Endometrium (tissue), 2 donors: ENCODE measurements at regions not wholly inside any gene's neighbourhood (a gene's known extent, or its start where the extent isn't known, plus 50 kb on each side); places are given as distances from the start of the nearest gene placed in this dataset.

Source experiments
- FAIRE-seq: peaks from 2 replicates; lab custom pipeline; 2012; peaks lifted over from hg19 to GRCh38; lab: Jason Lieb, UNC
- donor health status: control.
- donor health status: control.

GRCh38 chr14:73800970-73801515, 50.6 kb upstream of the PTGR2 start:
- no peak for FAIRE-seq

- no peak for FAIRE-seq
Measured at GRCh38 chr14:73797543-73798265, 53.9 kb upstream of the PTGR2 start.

GRCh38 chr14:73796893-73797542, 54.6 kb upstream of the PTGR2 start:
- no peak for FAIRE-seq

- FAIRE-seq = no peak
Measured at GRCh38 chr14:73796415-73796814, 55.2 kb upstream of the PTGR2 start.

- no peak for FAIRE-seq
Measured at GRCh38 chr14:73795974-73796373, 55.7 kb upstream of the PTGR2 start.

- FAIRE-seq = no peak
Measured at GRCh38 chr14:73795466-73795865, 56.2 kb upstream of the PTGR2 start.

GRCh38 chr14:73794146-73794545, 57.5 kb upstream of the PTGR2 start:
- no peak for FAIRE-seq

GRCh38 chr14:73792481-73792880, 59.1 kb upstream of the PTGR2 start:
- FAIRE-seq = no peak

GRCh38 chr14:73789989-73790581, 61.5 kb upstream of the PTGR2 start:
- no peak for FAIRE-seq

GRCh38 chr14:73788701-73789551, 62.7 kb upstream of the PTGR2 start:
- no peak for FAIRE-seq

- no peak for FAIRE-seq
Measured at GRCh38 chr14:73788317-73788598, 63.4 kb upstream of the PTGR2 start.

GRCh38 chr14:73787486-73788316, 63.9 kb upstream of the PTGR2 start:
- FAIRE-seq = no peak

- FAIRE-seq = no peak
Measured at GRCh38 chr14:73786636-73787485, 64.8 kb upstream of the PTGR2 start.

GRCh38 chr14:73785834-73786635, 65.6 kb upstream of the PTGR2 start:
- no peak for FAIRE-seq

GRCh38 chr14:73785336-73785833, 66.2 kb upstream of the PTGR2 start:
- FAIRE-seq = no peak

GRCh38 chr14:73784988-73785313, 66.7 kb upstream of the PTGR2 start:
- no peak for FAIRE-seq

GRCh38 chr14:73784181-73784987, 67.2 kb upstream of the PTGR2 start:
- FAIRE-seq = no peak

GRCh38 chr14:73783107-73783727, 68.4 kb upstream of the PTGR2 start:
- no peak for FAIRE-seq
